DND-41 (cell line): ENCODE measurements at regions not wholly inside any gene's neighbourhood (a gene's known extent, or its start where the extent isn't known, plus 50 kb on each side); places are given as distances from the start of the nearest gene placed in this dataset.

Experiments used
- CTCF ChIP-seq: IDR thresholded peaks from 2 replicates; pipeline ENCODE4 v1.5.1; 2012; ENCODE audit warnings: borderline replicate concordance, low read length, moderate library complexity, mild to moderate bottlenecking; ENCODE audit not compliant: poor library complexity, severe bottlenecking; ENCODE audit errors: extremely low read depth
- EZH2 ChIP-seq: IDR thresholded peaks from 3 replicates; pipeline ENCODE4 v1.6.1; 2012; ENCODE audit warnings: borderline replicate concordance, low read depth, mild to moderate bottlenecking, moderate library complexity, low read length, inconsistent platforms; ENCODE audit not compliant: severe bottlenecking

- no peak for TF ChIP-seq CTCF
- no peak for TF ChIP-seq EZH2
Observed at GRCh38 chr16:86289304-86289703, 221.0 kb upstream of the FOXF1 start.
